ENCODE measurements at regions not wholly inside any gene's neighbourhood (a gene's known extent, or its start where the extent isn't known, plus 50 kb on each side); places are given as distances from the start of the nearest gene placed in this dataset.

DNA sequence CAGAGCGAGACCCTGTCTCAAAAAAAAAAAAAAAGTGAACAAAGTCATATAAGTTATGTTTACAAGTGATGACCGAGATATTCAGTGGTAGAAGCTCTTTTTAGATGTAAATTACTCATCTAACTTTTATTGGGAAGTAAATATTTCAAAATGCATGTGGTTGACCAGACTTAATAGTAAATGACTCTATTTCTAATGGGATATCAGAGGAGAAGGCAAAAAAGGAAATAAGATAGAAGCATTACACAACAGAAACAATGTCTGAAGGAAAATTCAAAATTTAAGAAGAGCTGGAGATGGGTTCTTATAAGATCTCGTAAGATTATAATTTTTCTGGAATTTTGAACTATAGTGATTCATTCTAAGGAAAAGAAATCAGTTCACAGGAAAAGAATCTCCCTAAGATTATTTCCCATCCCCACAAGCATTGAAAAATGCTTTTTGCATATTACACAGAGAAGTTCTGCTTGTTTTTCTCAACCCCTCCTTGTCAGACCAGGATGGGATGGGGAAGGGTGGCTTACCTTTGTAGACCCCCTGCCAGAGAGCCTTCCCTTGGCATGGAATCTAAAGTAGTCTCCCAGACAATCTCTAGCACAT, 63.1 kb upstream of the STK38L start:
- no TSS peak for BruUV-seq (replicated peaks)
- no peaks in the 10 kb centered on the region for H3K9me3 ChIP-seq (ENCODE audit: low read length)
- FAIRE-seq (no peak), DNase-seq (ENCODE audit: low spot score) (no peak), ATAC-seq (no peak)
- no peak overlapping the region for H2AFZ ChIP-seq (ENCODE audit: low read length)
- no peak overlapping the region for H3K4me2 ChIP-seq (ENCODE audit: low read depth, low read length)
- no peaks in the 10 kb centered on the region for H3K27me3 ChIP-seq (ENCODE audit: control insufficient read depth in 1 of 2, insufficient read depth in 2 of 2, low read length in 2 of 2)
- no peaks in the 10 kb centered on the region for H3K4me1 ChIP-seq (ENCODE audit: insufficient read depth, low read length)
- no peaks in the 10 kb centered on the region for H3K79me2 ChIP-seq (ENCODE audit: insufficient read depth, low read length)
- intact Hi-C loops (cut with micrococcal nuclease; ENCODE audit: unreplicated experiment) (no loop called here), in situ Hi-C loops (cut with HindIII; ENCODE audit: extremely low pct_ligation_motif_present, low pct_unique_long_range_greater_than_20kb) (no loop called here)
- no peak overlapping the region for H3K4me3 ChIP-seq (replicated peaks in 1 of 3; ENCODE audit: insufficient read depth in 1 of 3, low read depth in 2 of 3, low read length in 3 of 3)
- WGBS (ENCODE audit: low lambda C conversion rate) = 52% methylated on average over 3 of the region's 3 CpGs
- H3K27ac ChIP-seq (ENCODE audit: extremely low read length, insufficient read depth, low read length) = no peak overlapping the region
- H3K36me3 ChIP-seq (replicated peaks in 1 of 2; ENCODE audit: control insufficient read depth in 1 of 2, insufficient read depth in 2 of 2, low read length in 2 of 2) = no peaks in the 10 kb centered on the region
- no peak overlapping the region for H3K9ac ChIP-seq (ENCODE audit: insufficient read depth, low read depth, low read length)
- no peaks in the 10 kb centered on the region for H4K20me1 ChIP-seq (ENCODE audit: insufficient read depth, low read length)
- POLR2A ChIA-PET = no interaction called here
- TF ChIP-seq ZNF510 (CRISPR knock-in tag; IDR thresholded peaks at IDR 0.05; ENCODE audit: low read depth) (no peak), SRY (CRISPR knock-in tag; IDR thresholded peaks at IDR 0.05) (no peak), FOXM1 (CRISPR knock-in tag; IDR thresholded peaks at IDR 0.05) (no peak), GTF3A (CRISPR knock-in tag; conservative IDR thresholded peaks at IDR 0.05) (no peak)
- TF ChIP-seq, protein P1, sequence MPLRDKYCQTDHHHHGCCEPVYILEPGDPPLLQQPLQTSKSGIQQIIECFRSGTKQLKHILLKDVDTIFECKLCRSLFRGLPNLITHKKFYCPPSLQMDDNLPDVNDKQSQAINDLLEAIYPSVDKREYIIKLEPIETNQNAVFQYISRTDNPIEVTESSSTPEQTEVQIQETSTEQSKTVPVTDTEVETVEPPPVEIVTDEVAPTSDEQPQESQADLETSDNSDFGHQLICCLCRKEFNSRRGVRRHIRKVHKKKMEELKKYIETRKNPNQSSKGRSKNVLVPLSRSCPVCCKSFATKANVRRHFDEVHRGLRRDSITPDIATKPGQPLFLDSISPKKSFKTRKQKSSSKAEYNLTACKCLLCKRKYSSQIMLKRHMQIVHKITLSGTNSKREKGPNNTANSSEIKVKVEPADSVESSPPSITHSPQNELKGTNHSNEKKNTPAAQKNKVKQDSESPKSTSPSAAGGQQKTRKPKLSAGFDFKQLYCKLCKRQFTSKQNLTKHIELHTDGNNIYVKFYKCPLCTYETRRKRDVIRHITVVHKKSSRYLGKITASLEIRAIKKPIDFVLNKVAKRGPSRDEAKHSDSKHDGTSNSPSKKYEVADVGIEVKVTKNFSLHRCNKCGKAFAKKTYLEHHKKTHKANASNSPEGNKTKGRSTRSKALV (CRISPR knock-in tag; IDR thresholded peaks at IDR 0.05) = no peak
- CTCF ChIA-PET (ENCODE audit: low intra/inter-chr PET ratio, low total read pairs) = no interaction called here

DNA sequence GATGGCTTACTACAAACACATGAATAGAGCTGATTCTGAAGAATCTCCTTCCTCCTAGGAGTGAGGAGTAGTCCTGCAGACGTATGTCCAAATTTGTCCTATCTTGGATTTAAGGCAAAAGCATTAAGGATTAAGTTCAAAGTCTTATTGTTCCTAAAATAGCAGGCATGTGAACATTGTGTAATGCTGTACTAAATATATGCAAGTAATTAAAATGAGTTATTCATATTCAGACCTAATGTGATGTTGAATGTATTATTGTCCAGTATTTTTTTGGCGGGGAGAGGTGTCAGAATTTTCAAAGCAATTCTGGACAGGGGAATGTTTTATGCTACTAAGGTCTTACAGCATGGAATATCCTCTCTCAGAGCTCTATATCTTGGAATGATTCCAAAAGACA, 60.7 kb upstream of the STK38L start:
- in situ Hi-C loops (cut with HindIII; ENCODE audit: extremely low pct_ligation_motif_present, low pct_unique_long_range_greater_than_20kb) = no loop called here
- H2AFZ ChIP-seq (ENCODE audit: low read length) = no peak overlapping the region
- no peak overlapping the region for H3K4me2 ChIP-seq (ENCODE audit: low read depth, low read length)
- H3K4me1 ChIP-seq (ENCODE audit: insufficient read depth, low read length) = no peaks in the 10 kb centered on the region
- no peak for ATAC-seq
- H3K79me2 ChIP-seq (ENCODE audit: insufficient read depth, low read length) = no peaks in the 10 kb centered on the region
- intact Hi-C loops (cut with micrococcal nuclease; ENCODE audit: unreplicated experiment) = no loop called here
- no peak overlapping the region for H3K4me3 ChIP-seq (replicated peaks in 1 of 3; ENCODE audit: insufficient read depth in 1 of 3, low read depth in 2 of 3, low read length in 3 of 3)
- no peaks in the 10 kb centered on the region for H4K20me1 ChIP-seq (ENCODE audit: insufficient read depth, low read length)
- ChIA-PET CTCF (ENCODE audit: low intra/inter-chr PET ratio, low total read pairs) (no interaction called here), POLR2A (no interaction called here)
- no peak overlapping the region for H3K9ac ChIP-seq (ENCODE audit: insufficient read depth, low read depth, low read length)
- H3K36me3 ChIP-seq (replicated peaks in 1 of 2; ENCODE audit: control insufficient read depth in 1 of 2, insufficient read depth in 2 of 2, low read length in 2 of 2) = no peaks in the 10 kb centered on the region
- H3K27me3 ChIP-seq (ENCODE audit: control insufficient read depth in 1 of 2, insufficient read depth in 2 of 2, low read length in 2 of 2) = no peaks in the 10 kb centered on the region
- H3K9me3 ChIP-seq (ENCODE audit: low read length) = no peaks in the 10 kb centered on the region
- DNase-seq (ENCODE audit: low spot score) = no peak
- H3K27ac ChIP-seq (ENCODE audit: extremely low read length, insufficient read depth, low read length) = no peak overlapping the region
- FAIRE-seq = no peak
- no TSS peak for BruUV-seq (replicated peaks)
- WGBS (ENCODE audit: low lambda C conversion rate) = 21% methylated on average over 2 of the region's 2 CpGs
- no peak for TF ChIP-seq ZNF431 (CRISPR knock-in tag; IDR thresholded peaks at IDR 0.05; ENCODE audit: borderline replicate concordance, low read depth)
- TF ChIP-seq, protein P2, sequence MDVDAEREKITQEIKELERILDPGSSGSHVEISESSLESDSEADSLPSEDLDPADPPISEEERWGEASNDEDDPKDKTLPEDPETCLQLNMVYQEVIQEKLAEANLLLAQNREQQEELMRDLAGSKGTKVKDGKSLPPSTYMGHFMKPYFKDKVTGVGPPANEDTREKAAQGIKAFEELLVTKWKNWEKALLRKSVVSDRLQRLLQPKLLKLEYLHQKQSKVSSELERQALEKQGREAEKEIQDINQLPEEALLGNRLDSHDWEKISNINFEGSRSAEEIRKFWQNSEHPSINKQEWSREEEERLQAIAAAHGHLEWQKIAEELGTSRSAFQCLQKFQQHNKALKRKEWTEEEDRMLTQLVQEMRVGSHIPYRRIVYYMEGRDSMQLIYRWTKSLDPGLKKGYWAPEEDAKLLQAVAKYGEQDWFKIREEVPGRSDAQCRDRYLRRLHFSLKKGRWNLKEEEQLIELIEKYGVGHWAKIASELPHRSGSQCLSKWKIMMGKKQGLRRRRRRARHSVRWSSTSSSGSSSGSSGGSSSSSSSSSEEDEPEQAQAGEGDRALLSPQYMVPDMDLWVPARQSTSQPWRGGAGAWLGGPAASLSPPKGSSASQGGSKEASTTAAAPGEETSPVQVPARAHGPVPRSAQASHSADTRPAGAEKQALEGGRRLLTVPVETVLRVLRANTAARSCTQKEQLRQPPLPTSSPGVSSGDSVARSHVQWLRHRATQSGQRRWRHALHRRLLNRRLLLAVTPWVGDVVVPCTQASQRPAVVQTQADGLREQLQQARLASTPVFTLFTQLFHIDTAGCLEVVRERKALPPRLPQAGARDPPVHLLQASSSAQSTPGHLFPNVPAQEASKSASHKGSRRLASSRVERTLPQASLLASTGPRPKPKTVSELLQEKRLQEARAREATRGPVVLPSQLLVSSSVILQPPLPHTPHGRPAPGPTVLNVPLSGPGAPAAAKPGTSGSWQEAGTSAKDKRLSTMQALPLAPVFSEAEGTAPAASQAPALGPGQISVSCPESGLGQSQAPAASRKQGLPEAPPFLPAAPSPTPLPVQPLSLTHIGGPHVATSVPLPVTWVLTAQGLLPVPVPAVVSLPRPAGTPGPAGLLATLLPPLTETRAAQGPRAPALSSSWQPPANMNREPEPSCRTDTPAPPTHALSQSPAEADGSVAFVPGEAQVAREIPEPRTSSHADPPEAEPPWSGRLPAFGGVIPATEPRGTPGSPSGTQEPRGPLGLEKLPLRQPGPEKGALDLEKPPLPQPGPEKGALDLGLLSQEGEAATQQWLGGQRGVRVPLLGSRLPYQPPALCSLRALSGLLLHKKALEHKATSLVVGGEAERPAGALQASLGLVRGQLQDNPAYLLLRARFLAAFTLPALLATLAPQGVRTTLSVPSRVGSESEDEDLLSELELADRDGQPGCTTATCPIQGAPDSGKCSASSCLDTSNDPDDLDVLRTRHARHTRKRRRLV (CRISPR knock-in tag; IDR thresholded peaks at IDR 0.05) = no peak
- no peak for TF ChIP-seq KDM5B (CRISPR knock-in tag; IDR thresholded peaks at IDR 0.05; ENCODE audit: borderline replicate concordance)
- TF ChIP-seq ZNF138 (CRISPR knock-in tag; IDR thresholded peaks at IDR 0.05; ENCODE audit: low read depth) = no peak
- TF ChIP-seq HIVEP1 (CRISPR knock-in tag; IDR thresholded peaks at IDR 0.05) = no peak
- no peak for TF ChIP-seq ZNF768 (CRISPR knock-in tag; IDR thresholded peaks at IDR 0.05)
- no peak for TF ChIP-seq IRX3 (CRISPR knock-in tag; IDR thresholded peaks at IDR 0.05; ENCODE audit: borderline replicate concordance, low read depth)
- no peak for TF ChIP-seq RBM22 (optimal IDR thresholded peaks at IDR 0.05; ENCODE audit: low read length)
